ENCODE measurements at regions not wholly inside any gene's neighbourhood (a gene's known extent, or its start where the extent isn't known, plus 50 kb on each side); places are given as distances from the start of the nearest gene placed in this dataset.

GRCh38 chr7:156305351-156305750, 335.2 kb upstream of the RNF32 start:
- no peaks in the 10 kb centered on the region for H3K27me3 ChIP-seq (ENCODE audit: control insufficient read depth in 1 of 2, insufficient read depth in 2 of 2, low read length in 1 of 2)
- 77 to 80% methylated on average over 10 of the region's 10 CpGs for whole genome bisulfite sequencing, 2 donors
- no peak overlapping the region for H3K27ac ChIP-seq (ENCODE audit: low read depth in 1 of 2, low read length in 2 of 2)
- H3K4me3 ChIP-seq (ENCODE audit: low read length in 2 of 2), result no peak overlapping the region
- no peaks in the 10 kb centered on the region for H3K36me3 ChIP-seq (ENCODE audit: control insufficient read depth in 1 of 2, insufficient read depth in 2 of 2, low read length in 1 of 2)
- ATAC-seq (ENCODE audit: low FRiP score) (no peak), DNase-seq (no peak)
- no peaks in the 10 kb centered on the region for H3K4me1 ChIP-seq (ENCODE audit: control insufficient read depth in 1 of 2, insufficient read depth in 2 of 2, low read length in 2 of 2)
- no peaks in the 10 kb centered on the region for H3K9me3 ChIP-seq (ENCODE audit: control insufficient read depth, low read length)
- intact Hi-C loops (cut with DNase I), result no loop called here

GRCh38 chr7:156282816-156283215, 357.8 kb upstream of the RNF32 start:
- H3K27me3 ChIP-seq (ENCODE audit: control insufficient read depth in 1 of 2, insufficient read depth in 2 of 2, low read length in 1 of 2), result no peaks in the 10 kb centered on the region
- DNase-seq, result no peak
- ATAC-seq (ENCODE audit: low FRiP score), result no peak

DNA sequence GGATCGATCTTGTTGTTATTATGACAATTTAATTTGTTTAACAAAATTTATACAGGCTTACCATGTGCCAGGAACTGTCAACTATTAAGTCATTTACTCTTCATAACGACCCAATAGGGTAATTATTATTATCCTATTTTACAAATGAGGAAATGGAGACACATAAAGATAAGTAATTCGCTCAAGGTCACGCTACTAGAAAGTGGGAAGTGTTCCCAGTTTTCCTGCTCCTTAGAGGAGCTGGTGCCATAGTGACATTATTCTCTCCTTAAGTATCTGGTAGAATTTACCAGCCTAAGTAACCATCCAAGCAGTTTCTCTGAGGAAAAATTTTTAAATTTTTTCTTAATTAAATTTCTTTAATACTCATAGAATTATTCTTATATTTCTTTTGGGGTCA, 360.9 kb upstream of the RNF32 start:
- intact Hi-C loops (cut with DNase I), result no loop called here

More at GRCh38 chr7:156282816-156283215, 357.8 kb upstream of the RNF32 start:
- no peak overlapping the region for H3K27ac ChIP-seq (ENCODE audit: low read depth in 1 of 2, low read length in 2 of 2)
- intact Hi-C loops (cut with DNase I), result no loop called here
- no peaks in the 10 kb centered on the region for H3K9me3 ChIP-seq (ENCODE audit: control insufficient read depth, low read length)
- H3K36me3 ChIP-seq (ENCODE audit: control insufficient read depth in 1 of 2, insufficient read depth in 2 of 2, low read length in 1 of 2), result no peaks in the 10 kb centered on the region
- no peak overlapping the region for H3K4me3 ChIP-seq (ENCODE audit: low read length in 2 of 2)
- WGBS, 2 donors, result 63 to 87% methylated on average over 2 of the region's 2 CpGs
- no peaks in the 10 kb centered on the region for H3K4me1 ChIP-seq (ENCODE audit: control insufficient read depth in 1 of 2, insufficient read depth in 2 of 2, low read length in 2 of 2)

GRCh38 chr7:156275292-156275691, 365.3 kb upstream of the RNF32 start:
- no peaks in the 10 kb centered on the region for H3K9me3 ChIP-seq (ENCODE audit: control insufficient read depth, low read length)
- H3K27me3 ChIP-seq (ENCODE audit: control insufficient read depth in 1 of 2, insufficient read depth in 2 of 2, low read length in 1 of 2), result no peaks in the 10 kb centered on the region
- ATAC-seq (ENCODE audit: low FRiP score), result no peak
- H3K4me3 ChIP-seq (ENCODE audit: low read length in 2 of 2), result no peak overlapping the region
- WGBS, 2 donors, result 67 to 75% methylated on average over 4 of the region's 4 CpGs
- no peaks in the 10 kb centered on the region for H3K36me3 ChIP-seq (ENCODE audit: control insufficient read depth in 1 of 2, insufficient read depth in 2 of 2, low read length in 1 of 2)
- no peaks in the 10 kb centered on the region for H3K4me1 ChIP-seq (ENCODE audit: control insufficient read depth in 1 of 2, insufficient read depth in 2 of 2, low read length in 2 of 2)
- DNase-seq, result no peak
- intact Hi-C loops (cut with DNase I), result no loop called here
- H3K27ac ChIP-seq (ENCODE audit: low read depth in 1 of 2, low read length in 2 of 2), result no peak overlapping the region

More for the DNA sequence above, 360.9 kb upstream of the RNF32 start:
- no peaks in the 10 kb centered on the region for H3K9me3 ChIP-seq (ENCODE audit: control insufficient read depth, low read length)
- H3K36me3 ChIP-seq (ENCODE audit: control insufficient read depth in 1 of 2, insufficient read depth in 2 of 2, low read length in 1 of 2), result no peaks in the 10 kb centered on the region
- 71 to 73% methylated on average over 4 of the region's 4 CpGs for WGBS, 2 donors
- no peak overlapping the region for H3K4me3 ChIP-seq (ENCODE audit: low read length in 2 of 2)
- no peaks in the 10 kb centered on the region for H3K4me1 ChIP-seq (ENCODE audit: control insufficient read depth in 1 of 2, insufficient read depth in 2 of 2, low read length in 2 of 2)
- no peaks in the 10 kb centered on the region for H3K27me3 ChIP-seq (ENCODE audit: control insufficient read depth in 1 of 2, insufficient read depth in 2 of 2, low read length in 1 of 2)
- no peak overlapping the region for H3K27ac ChIP-seq (ENCODE audit: low read depth in 1 of 2, low read length in 2 of 2)
- no peak for DNase-seq
- ATAC-seq (ENCODE audit: low FRiP score), result no peak

- no peaks in the 10 kb centered on the region for H3K9me3 ChIP-seq (ENCODE audit: control insufficient read depth, low read length)
- no peak overlapping the region for H3K4me3 ChIP-seq (ENCODE audit: low read length in 2 of 2)
- H3K27me3 ChIP-seq (ENCODE audit: control insufficient read depth in 1 of 2, insufficient read depth in 2 of 2, low read length in 1 of 2), result no peaks in the 10 kb centered on the region
- intact Hi-C loops (cut with DNase I), result no loop called here
- H3K4me1 ChIP-seq (ENCODE audit: control insufficient read depth in 1 of 2, insufficient read depth in 2 of 2, low read length in 2 of 2), result no peaks in the 10 kb centered on the region
- no peaks in the 10 kb centered on the region for H3K36me3 ChIP-seq (ENCODE audit: control insufficient read depth in 1 of 2, insufficient read depth in 2 of 2, low read length in 1 of 2)
- H3K27ac ChIP-seq (ENCODE audit: low read depth in 1 of 2, low read length in 2 of 2), result no peak overlapping the region
- no peak for ATAC-seq (ENCODE audit: low FRiP score)
- 75 to 79% methylated on average over 3 of the region's 3 CpGs for WGBS, 2 donors
- no peak for DNase-seq
Measured at GRCh38 chr7:156274557-156274956, 366.0 kb upstream of the RNF32 start.

- WGBS, 2 donors, result 48 to 50% methylated on average over 3 of the region's 3 CpGs
- DNase-seq, result no peak
- intact Hi-C loops (cut with DNase I), result no loop called here
Measured at GRCh38 chr7:156261581-156261980, 379.0 kb upstream of the RNF32 start.

DNA sequence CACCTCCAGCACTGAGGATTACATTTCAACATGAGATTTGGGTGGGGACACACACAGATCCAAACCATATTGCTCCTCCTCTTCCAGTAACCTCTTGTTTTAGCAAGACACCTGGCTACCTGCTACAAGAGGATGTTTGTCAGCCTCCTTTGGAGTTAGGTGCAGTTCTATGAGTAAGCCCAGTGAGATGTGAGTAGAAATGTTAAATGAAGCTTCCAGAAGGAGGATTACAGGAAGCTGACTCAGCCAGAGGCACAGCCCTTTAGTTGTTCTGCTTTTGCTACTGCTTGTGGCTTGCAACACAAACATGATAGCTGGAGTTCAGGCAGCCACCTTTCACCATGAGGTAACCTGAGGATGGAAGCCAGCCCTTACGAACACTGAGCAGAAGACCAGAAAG, 382.7 kb upstream of the RNF32 start:
- H3K27me3 ChIP-seq (ENCODE audit: control insufficient read depth in 1 of 2, insufficient read depth in 2 of 2, low read length in 1 of 2), result no peaks in the 10 kb centered on the region
- no peak for DNase-seq
- H3K4me3 ChIP-seq (ENCODE audit: low read length in 2 of 2), result no peak overlapping the region
- WGBS, 2 donors, result 85 to 88% methylated on average over 1 of the region's 1 CpG
- H3K9me3 ChIP-seq (ENCODE audit: control insufficient read depth, low read length), result no peaks in the 10 kb centered on the region
- H3K4me1 ChIP-seq (ENCODE audit: control insufficient read depth in 1 of 2, insufficient read depth in 2 of 2, low read length in 2 of 2), result no peaks in the 10 kb centered on the region
- H3K27ac ChIP-seq (ENCODE audit: low read depth in 1 of 2, low read length in 2 of 2), result no peak overlapping the region
- intact Hi-C loops (cut with DNase I), result no loop called here
- ATAC-seq (ENCODE audit: low FRiP score), result no peak
- H3K36me3 ChIP-seq (ENCODE audit: control insufficient read depth in 1 of 2, insufficient read depth in 2 of 2, low read length in 1 of 2), result no peaks in the 10 kb centered on the region

More at GRCh38 chr7:156261581-156261980, 379.0 kb upstream of the RNF32 start:
- Histone ChIP-seq H3K36me3 (ENCODE audit: control insufficient read depth in 1 of 2, insufficient read depth in 2 of 2, low read length in 1 of 2) (no peaks in the 10 kb centered on the region), H3K27ac (ENCODE audit: low read depth in 1 of 2, low read length in 2 of 2) (no peak overlapping the region), H3K27me3 (ENCODE audit: control insufficient read depth in 1 of 2, insufficient read depth in 2 of 2, low read length in 1 of 2) (no peaks in the 10 kb centered on the region), H3K4me1 (ENCODE audit: control insufficient read depth in 1 of 2, insufficient read depth in 2 of 2, low read length in 2 of 2) (no peaks in the 10 kb centered on the region), H3K4me3 (ENCODE audit: low read length in 2 of 2) (no peak overlapping the region), H3K9me3 (ENCODE audit: control insufficient read depth, low read length) (no peaks in the 10 kb centered on the region)
- no peak for ATAC-seq (ENCODE audit: low FRiP score)

DNA sequence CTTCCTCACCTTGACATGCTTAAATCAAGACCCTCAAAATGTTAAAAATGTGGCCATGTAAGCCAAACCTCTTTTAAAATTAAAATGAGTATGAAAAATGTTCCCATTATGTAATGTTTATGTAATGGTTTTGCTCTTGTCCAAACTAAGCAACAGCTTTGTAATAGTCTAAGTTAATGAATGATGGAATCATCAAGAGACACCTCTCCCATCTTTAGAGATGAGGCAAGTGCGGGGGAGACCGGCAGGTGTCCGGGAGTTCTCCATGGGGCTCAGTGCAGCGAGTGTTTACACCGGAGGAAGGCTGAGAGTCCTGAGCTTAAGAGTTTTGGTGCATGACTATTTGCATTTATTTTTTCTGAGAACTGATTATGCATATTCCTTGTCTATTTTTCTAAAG, 384.9 kb upstream of the RNF32 start:
- Histone ChIP-seq H3K4me1 (ENCODE audit: control insufficient read depth in 1 of 2, insufficient read depth in 2 of 2, low read length in 2 of 2) (no peaks in the 10 kb centered on the region), H3K27ac (ENCODE audit: low read depth in 1 of 2, low read length in 2 of 2) (no peak overlapping the region), H3K4me3 (ENCODE audit: low read length in 2 of 2) (no peak overlapping the region), H3K27me3 (ENCODE audit: control insufficient read depth in 1 of 2, insufficient read depth in 2 of 2, low read length in 1 of 2) (no peaks in the 10 kb centered on the region), H3K9me3 (ENCODE audit: control insufficient read depth, low read length) (no peaks in the 10 kb centered on the region), H3K36me3 (ENCODE audit: control insufficient read depth in 1 of 2, insufficient read depth in 2 of 2, low read length in 1 of 2) (no peaks in the 10 kb centered on the region)
- no peak for ATAC-seq (ENCODE audit: low FRiP score)
- intact Hi-C loops (cut with DNase I), result no loop called here
- no peak for DNase-seq
- WGBS, 2 donors, result 85% methylated on average over 5 of the region's 5 CpGs

DNA sequence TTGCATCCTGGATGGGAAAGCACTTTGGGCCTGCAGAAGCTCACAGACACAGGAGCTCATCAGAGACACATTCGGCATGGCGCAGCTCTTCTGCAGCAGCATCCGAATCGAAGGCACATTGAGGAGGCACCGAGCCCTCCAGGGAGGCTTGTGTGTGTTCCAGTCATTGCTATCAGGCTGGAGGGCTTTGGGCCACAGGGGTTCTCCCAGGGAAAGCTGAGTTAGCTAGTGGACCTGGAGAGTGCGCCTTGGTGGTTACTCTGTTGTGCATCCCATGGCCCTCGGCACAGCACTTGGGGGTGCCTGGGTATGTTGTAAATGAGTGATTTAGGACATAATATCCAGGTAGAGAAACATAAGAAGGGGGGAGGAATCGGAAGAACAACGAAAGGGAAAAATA, 388.7 kb upstream of the RNF32 start:
- intact Hi-C loops (cut with DNase I), result no loop called here
- 85 to 88% methylated on average over 9 of the region's 9 CpGs for WGBS, 2 donors

More for the DNA sequence above, 388.7 kb upstream of the RNF32 start:
- Histone ChIP-seq H3K4me1 (ENCODE audit: control insufficient read depth in 1 of 2, insufficient read depth in 2 of 2, low read length in 2 of 2) (no peaks in the 10 kb centered on the region), H3K27me3 (ENCODE audit: control insufficient read depth in 1 of 2, insufficient read depth in 2 of 2, low read length in 1 of 2) (no peaks in the 10 kb centered on the region), H3K9me3 (ENCODE audit: control insufficient read depth, low read length) (no peaks in the 10 kb centered on the region), H3K4me3 (ENCODE audit: low read length in 2 of 2) (no peak overlapping the region), H3K36me3 (ENCODE audit: control insufficient read depth in 1 of 2, insufficient read depth in 2 of 2, low read length in 1 of 2) (no peaks in the 10 kb centered on the region), H3K27ac (ENCODE audit: low read depth in 1 of 2, low read length in 2 of 2) (no peak overlapping the region)
- ATAC-seq (ENCODE audit: low FRiP score) (no peak), DNase-seq (no peak)
